ENCODE measurements at regions not wholly inside any gene's neighbourhood (a gene's known extent, or its start where the extent isn't known, plus 50 kb on each side); places are given as distances from the start of the nearest gene placed in this dataset.

DNA sequence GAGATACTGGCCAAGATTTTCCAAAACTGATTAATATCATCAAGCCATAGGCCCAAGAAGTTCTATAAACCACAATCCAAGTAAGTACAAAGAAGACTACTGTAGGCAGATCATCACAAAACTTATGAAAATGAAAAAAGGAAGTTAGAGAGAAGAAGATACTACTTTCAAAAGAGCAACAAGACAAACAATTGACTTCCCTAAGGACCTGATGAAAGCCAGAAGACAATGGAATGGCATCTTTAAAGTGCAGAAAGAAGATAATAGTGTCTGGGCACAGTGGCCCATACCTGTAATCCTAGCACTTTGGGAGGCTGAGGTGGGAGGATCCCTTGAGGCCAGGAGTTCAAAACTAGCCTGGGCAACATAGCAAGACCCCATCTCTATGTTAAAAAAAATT, 243.1 kb downstream of the PRDM2 start:
- H3K4me1 ChIP-seq (ENCODE audit: insufficient read depth, low read length), result no peaks in the 10 kb centered on the region
- H3K9me2 ChIP-seq (replicated peaks; ENCODE audit: low read length), result no peaks in the 10 kb centered on the region
- H3F3A ChIP-seq (ENCODE audit: low read length, unreplicated experiment), result no peaks in the 10 kb centered on the region
- CTCF ChIA-PET, result no interaction called here
- ATAC-seq, result no peak
- H3K79me2 ChIP-seq (ENCODE audit: low read length), result no peaks in the 10 kb centered on the region
- H3K4me2 ChIP-seq (ENCODE audit: low read length), result no peak overlapping the region
- H3K9me3 ChIP-seq (ENCODE audit: low read length), result 0 out of 2 replicates have a peak, but pooled peaks cover 2% of the 10 kb centered on the region
- TF ChIP-seq EZH2 (IDR thresholded peaks at IDR 0.05; ENCODE audit: low read length, unreplicated experiment) (no peak), EZH2phosphoT487 (IDR thresholded peaks at IDR 0.05; ENCODE audit: borderline replicate concordance, low read length) (no peak)
- TF ChIP-seq, protein P1, sequence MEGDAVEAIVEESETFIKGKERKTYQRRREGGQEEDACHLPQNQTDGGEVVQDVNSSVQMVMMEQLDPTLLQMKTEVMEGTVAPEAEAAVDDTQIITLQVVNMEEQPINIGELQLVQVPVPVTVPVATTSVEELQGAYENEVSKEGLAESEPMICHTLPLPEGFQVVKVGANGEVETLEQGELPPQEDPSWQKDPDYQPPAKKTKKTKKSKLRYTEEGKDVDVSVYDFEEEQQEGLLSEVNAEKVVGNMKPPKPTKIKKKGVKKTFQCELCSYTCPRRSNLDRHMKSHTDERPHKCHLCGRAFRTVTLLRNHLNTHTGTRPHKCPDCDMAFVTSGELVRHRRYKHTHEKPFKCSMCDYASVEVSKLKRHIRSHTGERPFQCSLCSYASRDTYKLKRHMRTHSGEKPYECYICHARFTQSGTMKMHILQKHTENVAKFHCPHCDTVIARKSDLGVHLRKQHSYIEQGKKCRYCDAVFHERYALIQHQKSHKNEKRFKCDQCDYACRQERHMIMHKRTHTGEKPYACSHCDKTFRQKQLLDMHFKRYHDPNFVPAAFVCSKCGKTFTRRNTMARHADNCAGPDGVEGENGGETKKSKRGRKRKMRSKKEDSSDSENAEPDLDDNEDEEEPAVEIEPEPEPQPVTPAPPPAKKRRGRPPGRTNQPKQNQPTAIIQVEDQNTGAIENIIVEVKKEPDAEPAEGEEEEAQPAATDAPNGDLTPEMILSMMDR (conservative IDR thresholded peaks at IDR 0.05; ENCODE audit: low read depth, low read length), result no peak
- no TSS peak for BruUV-seq (replicated peaks)
- intact Hi-C loops (cut with micrococcal nuclease), result no loop called here
- H3K27me3 ChIP-seq (ENCODE audit: low read length), result peaks cover 37% of the 10 kb centered on the region
- H4K20me1 ChIP-seq (ENCODE audit: low read length), result no peaks in the 10 kb centered on the region
- no peak for DNase-seq
- H3K9ac ChIP-seq (ENCODE audit: low read length), result no peak overlapping the region
- H3K27ac ChIP-seq (ENCODE audit: low read length), result no peak overlapping the region
- H3K4me3 ChIP-seq (ENCODE audit: low read length), result no peak overlapping the region
- H3K36me3 ChIP-seq (ENCODE audit: low read depth, low read length), result no peaks in the 10 kb centered on the region
- POLR2A ChIA-PET (ENCODE audit: unreplicated experiment), result no interaction called here
- no peak overlapping the region for H2AFZ ChIP-seq (ENCODE audit: low read length)

DNA sequence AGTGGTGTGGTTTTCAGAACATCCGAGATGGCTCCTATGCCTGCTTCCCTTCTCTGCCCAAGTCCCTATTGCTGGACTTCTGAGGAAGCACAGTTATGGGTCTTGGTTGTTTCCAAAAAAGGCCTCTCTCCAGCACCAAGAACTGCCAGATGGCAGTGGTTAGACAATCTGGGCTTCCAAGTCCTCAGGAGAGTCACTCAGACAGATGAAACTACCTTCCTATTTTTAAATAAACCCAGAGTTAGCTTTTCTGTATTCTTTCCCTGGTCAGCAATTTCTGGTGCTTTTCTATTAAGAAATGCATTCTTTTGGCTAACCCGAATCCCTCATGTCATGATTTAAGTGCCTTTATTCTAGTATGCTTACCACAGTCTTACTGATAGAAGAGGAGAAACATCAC, 245.9 kb downstream of the PRDM2 start:
- Histone ChIP-seq H3K79me2 (ENCODE audit: low read length) (no peaks in the 10 kb centered on the region), H3K4me1 (ENCODE audit: insufficient read depth, low read length) (no peaks in the 10 kb centered on the region), H3K4me3 (ENCODE audit: low read length) (no peak overlapping the region), H3K27me3 (ENCODE audit: low read length) (peaks cover 45% of the 10 kb centered on the region), H3F3A (ENCODE audit: low read length, unreplicated experiment) (no peaks in the 10 kb centered on the region), H4K20me1 (ENCODE audit: low read length) (no peaks in the 10 kb centered on the region), H3K36me3 (ENCODE audit: low read depth, low read length) (no peaks in the 10 kb centered on the region), H3K27ac (ENCODE audit: low read length) (no peak overlapping the region), H3K4me2 (ENCODE audit: low read length) (no peak overlapping the region), H3K9me2 (replicated peaks; ENCODE audit: low read length) (no peaks in the 10 kb centered on the region), H3K9me3 (ENCODE audit: low read length) (0 out of 2 replicates have a peak, but pooled peaks cover 2% of the 10 kb centered on the region), H2AFZ (ENCODE audit: low read length) (no peak overlapping the region), H3K9ac (ENCODE audit: low read length) (no peak overlapping the region)
- intact Hi-C loops (cut with micrococcal nuclease), result no loop called here
- DNase-seq, result no peak
- BruUV-seq (replicated peaks), result no TSS peak
- POLR2A ChIA-PET (ENCODE audit: unreplicated experiment), result no interaction called here
- ATAC-seq, result no peak
- TF ChIP-seq EZH2 (IDR thresholded peaks at IDR 0.05; ENCODE audit: low read length, unreplicated experiment) (no peak), EZH2phosphoT487 (IDR thresholded peaks at IDR 0.05; ENCODE audit: borderline replicate concordance, low read length) (no peak)
- TF ChIP-seq, protein P1 (conservative IDR thresholded peaks at IDR 0.05; ENCODE audit: low read depth, low read length), result no peak
- CTCF ChIA-PET, result no interaction called here

DNA sequence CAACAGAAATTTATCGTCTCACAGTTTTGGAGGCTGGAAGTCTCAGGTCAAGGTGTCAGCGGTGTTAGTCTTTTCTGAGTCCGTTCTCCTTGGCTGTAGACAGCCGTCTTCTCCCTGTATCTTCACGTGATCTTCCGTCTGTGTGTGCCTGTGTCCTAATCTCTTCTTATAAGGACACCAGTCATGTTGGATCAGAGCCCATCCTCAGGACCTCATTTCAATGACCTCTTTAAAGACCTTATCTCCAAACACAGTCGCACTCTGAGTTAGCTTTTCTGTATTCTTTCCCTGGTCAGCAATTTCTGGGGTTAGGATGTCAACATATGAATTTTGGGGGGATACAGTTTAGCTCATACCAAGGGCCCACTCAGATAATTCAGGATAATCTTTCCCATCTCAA, 247.7 kb downstream of the PRDM2 start:
- Histone ChIP-seq H3K9ac (ENCODE audit: low read length) (no peak overlapping the region), H4K20me1 (ENCODE audit: low read length) (no peaks in the 10 kb centered on the region), H3K27me3 (ENCODE audit: low read length) (peaks cover 42% of the 10 kb centered on the region), H3K4me3 (ENCODE audit: low read length) (no peak overlapping the region), H2AFZ (ENCODE audit: low read length) (no peak overlapping the region), H3K79me2 (ENCODE audit: low read length) (no peaks in the 10 kb centered on the region), H3K4me2 (ENCODE audit: low read length) (no peak overlapping the region), H3F3A (ENCODE audit: low read length, unreplicated experiment) (no peaks in the 10 kb centered on the region), H3K36me3 (ENCODE audit: low read depth, low read length) (no peaks in the 10 kb centered on the region), H3K9me2 (replicated peaks; ENCODE audit: low read length) (no peaks in the 10 kb centered on the region), H3K4me1 (ENCODE audit: insufficient read depth, low read length) (no peaks in the 10 kb centered on the region), H3K27ac (ENCODE audit: low read length) (no peak overlapping the region), H3K9me3 (ENCODE audit: low read length) (0 out of 2 replicates have a peak, but pooled peaks cover 2% of the 10 kb centered on the region)
- BruUV-seq (replicated peaks), result no TSS peak
- intact Hi-C loops (cut with micrococcal nuclease), result no loop called here
- no peak for TF ChIP-seq EZH2phosphoT487 (IDR thresholded peaks at IDR 0.05; ENCODE audit: borderline replicate concordance, low read length)
- TF ChIP-seq EZH2 (IDR thresholded peaks at IDR 0.05; ENCODE audit: low read length, unreplicated experiment), result no peak
- TF ChIP-seq, protein P1 (conservative IDR thresholded peaks at IDR 0.05; ENCODE audit: low read depth, low read length), result no peak
- POLR2A ChIA-PET (ENCODE audit: unreplicated experiment), result no interaction called here
- DNase-seq (no peak), ATAC-seq (no peak)
- CTCF ChIA-PET, result no interaction called here
